ENCODE measurements at regions not wholly inside any gene's neighbourhood (a gene's known extent, or its start where the extent isn't known, plus 50 kb on each side); places are given as distances from the start of the nearest gene placed in this dataset.

DNA sequence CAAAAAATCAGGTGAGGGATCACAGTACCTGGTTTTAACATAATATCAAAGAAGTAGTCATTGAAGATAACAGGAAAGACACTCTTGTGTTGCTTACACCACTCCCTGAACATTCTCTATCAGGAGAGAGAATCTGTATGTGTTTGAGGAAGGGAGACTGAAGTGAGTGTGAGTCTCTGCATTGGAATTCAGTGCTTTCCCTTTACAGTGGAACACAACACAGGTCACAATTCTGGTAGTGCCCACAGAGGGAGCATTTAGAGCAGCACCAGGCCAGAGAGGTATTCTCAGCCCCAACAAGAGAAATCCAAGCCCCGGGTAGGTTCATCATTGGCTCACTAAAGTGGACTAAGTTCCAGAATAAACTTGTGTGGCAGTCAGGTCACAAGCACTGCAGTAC, 64.7 kb upstream of the UBQLN2 start:
- no peak for DNase-seq
- no peak for TF ChIP-seq POLR2A (IDR thresholded peaks at IDR 0.05)
- TF ChIP-seq, protein P1, sequence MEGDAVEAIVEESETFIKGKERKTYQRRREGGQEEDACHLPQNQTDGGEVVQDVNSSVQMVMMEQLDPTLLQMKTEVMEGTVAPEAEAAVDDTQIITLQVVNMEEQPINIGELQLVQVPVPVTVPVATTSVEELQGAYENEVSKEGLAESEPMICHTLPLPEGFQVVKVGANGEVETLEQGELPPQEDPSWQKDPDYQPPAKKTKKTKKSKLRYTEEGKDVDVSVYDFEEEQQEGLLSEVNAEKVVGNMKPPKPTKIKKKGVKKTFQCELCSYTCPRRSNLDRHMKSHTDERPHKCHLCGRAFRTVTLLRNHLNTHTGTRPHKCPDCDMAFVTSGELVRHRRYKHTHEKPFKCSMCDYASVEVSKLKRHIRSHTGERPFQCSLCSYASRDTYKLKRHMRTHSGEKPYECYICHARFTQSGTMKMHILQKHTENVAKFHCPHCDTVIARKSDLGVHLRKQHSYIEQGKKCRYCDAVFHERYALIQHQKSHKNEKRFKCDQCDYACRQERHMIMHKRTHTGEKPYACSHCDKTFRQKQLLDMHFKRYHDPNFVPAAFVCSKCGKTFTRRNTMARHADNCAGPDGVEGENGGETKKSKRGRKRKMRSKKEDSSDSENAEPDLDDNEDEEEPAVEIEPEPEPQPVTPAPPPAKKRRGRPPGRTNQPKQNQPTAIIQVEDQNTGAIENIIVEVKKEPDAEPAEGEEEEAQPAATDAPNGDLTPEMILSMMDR (IDR thresholded peaks at IDR 0.05): no peak
- no peak for TF ChIP-seq POLR2AphosphoS5 (IDR thresholded peaks at IDR 0.05)
- TF ChIP-seq EP300 (IDR thresholded peaks at IDR 0.05): no peak
- H3K4me1 ChIP-seq: no peaks in the 10 kb centered on the region
- H3K36me3 ChIP-seq: no peaks in the 10 kb centered on the region
- WGBS, 5 donors: 57 to 100% (median 79%) methylated on average over 1 of the region's 1 CpG
- H3K27me3 ChIP-seq: peaks cover 0 to 5% (median 0%) of the 10 kb centered on the region in 3 donors
- H3K4me3 ChIP-seq: no peak overlapping the region
- intact Hi-C loops (cut with DNase I; ENCODE audit: low total_unique reads): no loop called here
- no peak overlapping the region for H3K27ac ChIP-seq
- peaks cover 0 to 14% (median under 1%) of the 10 kb centered on the region in 4 donors for H3K9me3 ChIP-seq

DNA sequence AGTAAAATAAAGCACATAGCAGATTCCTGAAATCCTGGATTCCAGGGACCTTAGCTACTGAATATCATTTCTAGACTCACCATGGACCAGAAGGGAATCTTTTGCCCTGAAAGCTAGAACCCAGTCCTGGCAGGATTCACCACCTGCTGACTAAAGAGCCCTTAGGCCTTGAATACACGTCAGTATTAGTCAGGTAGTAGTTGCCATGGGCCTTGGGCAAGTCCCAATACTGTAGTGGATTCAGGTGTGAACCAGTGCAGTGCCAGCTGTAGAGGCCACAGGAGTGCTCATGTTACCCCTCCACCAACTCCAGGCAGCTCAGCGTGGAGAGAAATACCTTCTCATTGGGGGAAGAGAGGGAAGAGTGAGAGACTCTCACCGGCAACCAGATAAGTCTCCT, 64.1 kb upstream of the UBQLN2 start:
- H3K36me3 ChIP-seq: no peaks in the 10 kb centered on the region
- intact Hi-C loops (cut with DNase I; ENCODE audit: low total_unique reads): no loop called here
- H3K9me3 ChIP-seq: peaks cover 0 to 8% (median 0%) of the 10 kb centered on the region in 4 donors
- WGBS, 5 donors: 42 to 88% (median 86%) methylated on average over 1 to 3 of the region's 3 CpGs
- TF ChIP-seq EP300 (IDR thresholded peaks at IDR 0.05) (no peak), POLR2AphosphoS5 (IDR thresholded peaks at IDR 0.05) (no peak), POLR2A (IDR thresholded peaks at IDR 0.05) (no peak)
- TF ChIP-seq, protein P1 (IDR thresholded peaks at IDR 0.05): no peak
- H3K4me1 ChIP-seq: no peaks in the 10 kb centered on the region
- H3K27me3 ChIP-seq: peaks cover 0 to 5% (median 0%) of the 10 kb centered on the region in 3 donors
- H3K27ac ChIP-seq: no peak overlapping the region
- DNase-seq: no peak
- no peak overlapping the region for H3K4me3 ChIP-seq

DNA sequence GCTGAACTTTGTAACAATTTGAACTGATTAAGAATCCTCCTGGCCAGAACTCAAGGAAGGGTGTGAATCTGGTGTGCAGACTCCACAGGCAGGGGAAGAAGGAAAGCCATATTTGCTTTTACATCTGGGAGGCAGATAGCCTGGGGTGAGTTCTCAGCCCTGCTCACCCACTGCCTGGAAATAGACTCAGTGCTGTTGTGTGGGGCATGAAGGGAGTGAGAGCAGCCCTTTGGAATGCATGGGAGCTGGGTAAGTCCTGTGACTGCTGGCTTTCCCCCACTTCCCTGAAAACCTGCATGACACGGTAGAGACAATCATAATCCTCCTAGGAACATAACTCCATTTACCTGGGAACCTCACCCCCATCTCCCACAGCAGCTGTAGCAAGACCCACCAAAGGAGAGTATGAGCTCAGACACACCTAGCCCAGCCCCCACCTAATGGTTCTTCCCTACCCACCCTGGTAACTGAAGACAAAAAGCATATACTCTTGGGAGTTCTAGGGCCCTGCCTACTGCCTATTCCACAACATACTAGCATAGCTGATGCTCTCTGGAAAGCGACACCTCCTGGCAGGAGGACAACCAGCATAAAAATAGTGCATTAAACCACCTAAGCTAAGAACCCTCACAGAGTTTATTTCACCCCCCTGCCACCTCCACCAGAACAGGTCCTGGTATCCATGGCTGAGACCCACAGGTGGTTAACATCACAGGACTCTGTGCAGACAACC, 59.3 kb upstream of the UBQLN2 start:
- TF ChIP-seq, protein P1 (IDR thresholded peaks at IDR 0.05): no peak
- TF ChIP-seq POLR2AphosphoS5 (IDR thresholded peaks at IDR 0.05) (no peak), EP300 (IDR thresholded peaks at IDR 0.05) (no peak), POLR2A (IDR thresholded peaks at IDR 0.05) (no peak)
- no peaks in the 10 kb centered on the region for H3K36me3 ChIP-seq
- DNase-seq: peak in 1 of 2 donors; percentile 23
- no peak overlapping the region for H3K4me3 ChIP-seq
- peaks cover 0 to 22% (median 11%) of the 10 kb centered on the region in 4 donors for H3K9me3 ChIP-seq
- H3K4me1 ChIP-seq: no peaks in the 10 kb centered on the region
- no peaks in the 10 kb centered on the region for H3K27me3 ChIP-seq
- intact Hi-C loops (cut with DNase I; ENCODE audit: low total_unique reads): no loop called here
- WGBS, 5 donors: 32 to 79% (median 59%) methylated on average over 1 to 2 of the region's 2 CpGs
- H3K27ac ChIP-seq: peak overlapping the region in 1 of 5 donors; percentile 4

DNA sequence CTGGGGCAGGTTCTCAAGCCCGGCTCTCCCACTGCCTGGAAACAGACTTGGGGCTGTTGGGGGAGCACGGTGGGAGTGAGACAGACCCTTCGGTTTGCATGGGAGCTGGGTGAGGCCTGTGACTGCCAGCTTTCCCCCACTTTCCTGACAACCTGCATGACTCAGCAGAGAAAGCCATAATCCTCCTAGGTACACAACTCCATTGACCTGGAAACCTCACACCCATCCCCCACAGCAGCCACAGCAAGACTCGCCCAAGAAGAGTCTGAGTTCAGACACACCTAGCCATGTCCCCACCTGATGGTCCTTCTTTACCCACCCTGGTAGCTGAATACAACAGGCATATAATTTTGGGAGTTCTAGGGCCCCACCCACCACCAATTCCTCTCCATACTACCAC, 57.6 kb upstream of the UBQLN2 start:
- 64 to 83% (median 73%) methylated on average over 4 of the region's 4 CpGs; no CpG with 5 or more reads in 1 of the 5 donors for WGBS, 5 donors
- H3K36me3 ChIP-seq: no peaks in the 10 kb centered on the region
- no peaks in the 10 kb centered on the region for H3K27me3 ChIP-seq
- H3K9me3 ChIP-seq: peaks cover 0 to 36% (median 15%) of the 10 kb centered on the region in 4 donors
- intact Hi-C loops (cut with DNase I; ENCODE audit: low total_unique reads): no loop called here
- no peak overlapping the region for H3K27ac ChIP-seq
- no peaks in the 10 kb centered on the region for H3K4me1 ChIP-seq
- H3K4me3 ChIP-seq: no peak overlapping the region
- TF ChIP-seq POLR2AphosphoS5 (IDR thresholded peaks at IDR 0.05) (no peak), EP300 (IDR thresholded peaks at IDR 0.05) (no peak), POLR2A (IDR thresholded peaks at IDR 0.05) (no peak)
- TF ChIP-seq, protein P1 (IDR thresholded peaks at IDR 0.05): no peak
- DNase-seq: no peak

Data from stomach (tissue), 8 donors.